LoVo (cell line): ENCODE measurements at regions not wholly inside any gene's neighbourhood (a gene's known extent, or its start where the extent isn't known, plus 50 kb on each side); places are given as distances from the start of the nearest gene placed in this dataset.
"Not testable (repeated sequence)": the region's sequence is repeated elsewhere in the genome, so short reads cannot be mapped to it uniquely, and the experiment has no call there.

ENCODE experiments used
- DNase-seq: peaks from one replicate; pipeline ENCODE4 v3.0.0-alpha.2; 2016; ENCODE audit warnings: low spot score

GRCh38 chr14:89566180-89566579, 149.1 kb upstream of the FOXN3 start:
- no peak for DNase-seq

GRCh38 chr14:89565607-89566006, 148.6 kb upstream of the FOXN3 start:
- no peak for DNase-seq

GRCh38 chr14:89564989-89565388, 148.0 kb upstream of the FOXN3 start:
- no peak for DNase-seq

GRCh38 chr14:89564286-89564957, 147.4 kb upstream of the FOXN3 start:
- DNase-seq: no peak

- DNase-seq: no peak
Measured at GRCh38 chr14:89563471-89563870, 146.4 kb upstream of the FOXN3 start.

- DNase-seq: no peak
Measured at GRCh38 chr14:89551955-89552354, 134.9 kb upstream of the FOXN3 start.

- DNase-seq: no peak
Measured at GRCh38 chr14:89551432-89551831, 134.4 kb upstream of the FOXN3 start.

- DNase-seq: no peak
Measured at GRCh38 chr14:89550821-89551220, 133.8 kb upstream of the FOXN3 start.

- DNase-seq: no peak
Measured at GRCh38 chr14:89549381-89550125, 132.5 kb upstream of the FOXN3 start.

- DNase-seq: not testable (repeated sequence)
Measured at GRCh38 chr14:89547047-89547446, 130.0 kb upstream of the FOXN3 start.

GRCh38 chr14:89544636-89545301, 127.7 kb upstream of the FOXN3 start:
- no peak for DNase-seq

- DNase-seq: no peak
Measured at GRCh38 chr14:89543425-89543790, 126.4 kb upstream of the FOXN3 start.

- no peak for DNase-seq
Measured at GRCh38 chr14:89542786-89543424, 125.9 kb upstream of the FOXN3 start.

- DNase-seq: no peak
Measured at GRCh38 chr14:89540830-89541470, 123.9 kb upstream of the FOXN3 start.

GRCh38 chr14:89540009-89540829, 123.2 kb upstream of the FOXN3 start:
- DNase-seq: no peak

GRCh38 chr14:89537911-89538310, 120.9 kb upstream of the FOXN3 start:
- no peak for DNase-seq

- no peak for DNase-seq
Measured at GRCh38 chr14:89534902-89535685, 118.1 kb upstream of the FOXN3 start.

- no peak for DNase-seq
Measured at GRCh38 chr14:89533766-89534165, 116.7 kb upstream of the FOXN3 start.

- no peak for DNase-seq
Measured at GRCh38 chr14:89533136-89533535, 116.1 kb upstream of the FOXN3 start.

GRCh38 chr14:89531661-89532335, 114.8 kb upstream of the FOXN3 start:
- DNase-seq: no peak
